Adrenal gland (tissue), 9 donors: ENCODE measurements at regions not wholly inside any gene's neighbourhood (a gene's known extent, or its start where the extent isn't known, plus 50 kb on each side); places are given as distances from the start of the nearest gene placed in this dataset.

Experiments used
- DNase-seq, 7 donors: peaks; one replicate each; pipeline ENCODE4 v3.0.0-alpha.2; 2019 to 2020
- H3K27ac ChIP-seq, 5 donors: fragments of 200-600 bp; sonication (generic) in 4 of 5; 1 replicate in 3 of 5; 2 replicates in 2 of 5; pipeline versions ENCODE4 v1.5.1 to v1.8.0; 2016 to 2020; ENCODE audit warnings: mild to moderate bottlenecking in 1 of 5
- H3K27me3 ChIP-seq: fragments of 200-600 bp; 2 replicates; pipeline ENCODE4 v1.8.0; 2021
- H3K36me3 ChIP-seq, 2 donors: fragments of 200-600 bp; replicated peaks in 1 of 2; 1 replicate in 1 of 2; 2 replicates in 1 of 2; pipeline versions ENCODE4 v1.5.1 to v1.8.0; 2018 to 2022
- H3K4me1 ChIP-seq, 2 donors: fragments of 200-600 bp; replicated peaks in 1 of 2; 1 replicate in 1 of 2; 2 replicates in 1 of 2; pipeline versions ENCODE4 v1.5.1 to v1.8.0; 2018 to 2021
- H3K4me3 ChIP-seq, 4 donors: fragments of 200-600 bp; sonication (generic) in 3 of 4; one replicate each; pipeline ENCODE4 v1.5.1; 2016 to 2018
- H3K9me3 ChIP-seq, 3 donors: fragments of 200-600 bp; sonication (generic) in 1 of 3; replicated peaks in 1 of 3; 1 replicate in 2 of 3; 2 replicates in 1 of 3; pipeline versions ENCODE4 v1.5.1 to v1.8.0; 2016 to 2021
- POLR2A ChIP-seq, 2 donors: fragments of 450-650 bp; IDR thresholded peaks; one replicate each; pipeline ENCODE4 v1.6.1; 2017; ENCODE audit warnings: antibody characterized with exemption in 2 of 2, mild to moderate bottlenecking in 2 of 2, moderate library complexity in 1 of 2
- WGBS, 4 donors: extraction: QIAGEN DNeasy Blood & Tissue Kit in 2 of 4; methylation state at CpG; one replicate each; pipeline versions ENCODE4 v1.1.5 to v1.1.7; 2013 to 2017; 5-methylcytosine and 5-hydroxymethylcytosine counted together
- intact Hi-C, 2 donors: fragments of 100-400 bp; cut with DNase I; formaldehyde crosslinking; loops; one replicate each; pipeline versions ENCODE4 v1.14.1 to v1.15.0; 2022 to 2023
- TF ChIP-seq, protein P1 (sequence below), 6 experiments: fragments of 450-650 bp in 4 of 6; fragments of 200-600 bp in 2 of 6; sonication (generic) in 1 of 6; IDR thresholded peaks; 1 replicate in 5 of 6; 2 replicates in 1 of 6; pipeline versions ENCODE4 v1.5.1 to v1.8.0; 2016 to 2021; ENCODE audit warnings: antibody characterized with exemption in 6 of 6, mild to moderate bottlenecking in 2 of 6, moderate library complexity in 1 of 6
- donor health status: healthy with polysubstance abuse.
- donor health status: Bipolar disorder and iron deficiency.
- donor health status: DM: yes; HTN: yes; CAD: no.
- donor health status: DM: no; HTN: no; CAD: no.
- donor health status: DM: no; HTN: no; CAD: no.

DNA sequence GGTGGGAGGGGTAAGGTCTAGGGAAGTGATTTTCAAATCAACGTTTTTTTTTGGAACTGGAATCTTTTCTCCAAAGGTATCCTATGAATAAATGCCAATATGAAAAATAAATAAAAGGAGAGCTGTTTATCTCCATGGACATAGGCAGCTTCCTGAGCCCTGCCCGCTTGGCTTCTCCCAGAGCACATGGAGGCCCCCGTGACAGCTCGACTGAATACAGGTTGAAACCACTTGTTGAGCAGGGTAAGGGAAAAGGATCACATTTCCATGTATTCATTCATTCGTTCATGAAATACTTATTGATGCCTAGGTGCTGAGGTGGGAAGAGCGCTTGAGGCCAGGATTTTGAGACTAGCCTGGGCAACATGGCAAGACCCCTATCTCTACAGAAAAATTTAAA, 64.8 kb downstream of the MARCHF4 start:
- no peak for DNase-seq

DNA sequence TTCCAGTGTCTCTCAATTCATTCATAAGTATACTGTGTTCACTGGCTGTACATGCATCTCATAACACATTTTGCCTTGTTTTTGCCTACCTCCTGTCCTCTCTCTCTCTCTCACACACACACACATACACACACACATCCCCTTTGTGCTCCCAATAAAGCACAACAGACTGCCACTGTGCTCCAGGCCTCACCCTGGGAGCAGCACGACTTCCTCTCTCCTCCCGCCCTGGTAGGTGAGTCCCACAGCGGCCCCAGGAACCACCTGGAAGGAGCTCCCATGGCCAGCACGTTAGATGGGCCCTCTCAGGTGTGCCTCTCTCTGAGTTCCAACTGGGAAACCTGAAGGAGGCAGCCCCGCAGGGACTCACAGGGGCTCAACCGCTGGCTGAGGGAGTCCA, 65.4 kb downstream of the MARCHF4 start:
- Histone ChIP-seq H3K27ac (no peak overlapping the region), H3K4me1 (peaks cover 0 to 7% of the 10 kb centered on the region in 2 donors), H3K9me3 (no peaks in the 10 kb centered on the region), H3K4me3 (no peak overlapping the region), H3K36me3 (no peaks in the 10 kb centered on the region), H3K27me3 (no peaks in the 10 kb centered on the region)
- TF ChIP-seq POLR2A (IDR thresholded peaks at IDR 0.05) = no peak
- intact Hi-C loops = no loop called here
- no peak for DNase-seq
- WGBS, 4 donors = 48 to 59% (median 57%) methylated on average over 5 to 6 of the region's 6 CpGs

More for the DNA sequence above, 64.8 kb downstream of the MARCHF4 start:
- TF ChIP-seq, protein P1, sequence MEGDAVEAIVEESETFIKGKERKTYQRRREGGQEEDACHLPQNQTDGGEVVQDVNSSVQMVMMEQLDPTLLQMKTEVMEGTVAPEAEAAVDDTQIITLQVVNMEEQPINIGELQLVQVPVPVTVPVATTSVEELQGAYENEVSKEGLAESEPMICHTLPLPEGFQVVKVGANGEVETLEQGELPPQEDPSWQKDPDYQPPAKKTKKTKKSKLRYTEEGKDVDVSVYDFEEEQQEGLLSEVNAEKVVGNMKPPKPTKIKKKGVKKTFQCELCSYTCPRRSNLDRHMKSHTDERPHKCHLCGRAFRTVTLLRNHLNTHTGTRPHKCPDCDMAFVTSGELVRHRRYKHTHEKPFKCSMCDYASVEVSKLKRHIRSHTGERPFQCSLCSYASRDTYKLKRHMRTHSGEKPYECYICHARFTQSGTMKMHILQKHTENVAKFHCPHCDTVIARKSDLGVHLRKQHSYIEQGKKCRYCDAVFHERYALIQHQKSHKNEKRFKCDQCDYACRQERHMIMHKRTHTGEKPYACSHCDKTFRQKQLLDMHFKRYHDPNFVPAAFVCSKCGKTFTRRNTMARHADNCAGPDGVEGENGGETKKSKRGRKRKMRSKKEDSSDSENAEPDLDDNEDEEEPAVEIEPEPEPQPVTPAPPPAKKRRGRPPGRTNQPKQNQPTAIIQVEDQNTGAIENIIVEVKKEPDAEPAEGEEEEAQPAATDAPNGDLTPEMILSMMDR (IDR thresholded peaks at IDR 0.05) = no peak
- TF ChIP-seq POLR2A (IDR thresholded peaks at IDR 0.05) = no peak
- no peaks in the 10 kb centered on the region for H3K27me3 ChIP-seq
- intact Hi-C loops = no loop called here
- no peak overlapping the region for H3K27ac ChIP-seq
- H3K4me3 ChIP-seq = no peak overlapping the region
- WGBS, 4 donors = 68 to 82% (median 70%) methylated on average over 6 of the region's 6 CpGs
- peaks cover 0 to 7% of the 10 kb centered on the region in 2 donors for H3K4me1 ChIP-seq
- no peaks in the 10 kb centered on the region for H3K9me3 ChIP-seq
- no peaks in the 10 kb centered on the region for H3K36me3 ChIP-seq

DNA sequence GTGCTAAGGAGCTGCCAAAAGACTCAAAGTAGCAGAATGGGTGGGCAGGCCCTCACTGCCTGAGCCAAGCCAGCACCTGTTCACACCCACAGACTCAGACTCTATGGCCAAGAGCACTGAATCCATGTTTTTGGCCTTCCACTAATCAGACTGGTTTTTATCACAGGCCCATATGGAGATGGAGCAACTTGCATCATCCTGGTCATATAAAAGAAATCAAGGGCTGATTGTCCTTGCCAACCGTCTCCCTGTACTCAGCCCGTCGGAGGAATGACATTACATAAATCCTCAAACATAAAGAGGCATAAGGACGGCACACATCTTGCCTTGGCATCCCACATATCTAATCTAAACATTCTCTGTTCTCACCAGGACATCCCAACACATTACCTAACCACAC, 66.7 kb downstream of the MARCHF4 start:
- Histone ChIP-seq H3K4me3 (no peak overlapping the region), H3K4me1 (peaks cover 0 to 7% of the 10 kb centered on the region in 2 donors), H3K27ac (no peak overlapping the region), H3K9me3 (no peaks in the 10 kb centered on the region), H3K36me3 (no peaks in the 10 kb centered on the region), H3K27me3 (no peaks in the 10 kb centered on the region)
- 78 to 89% (median 87%) methylated on average over 4 of the region's 4 CpGs for WGBS, 4 donors
- intact Hi-C loops = no loop called here
- DNase-seq = no peak
- no peak for TF ChIP-seq POLR2A (IDR thresholded peaks at IDR 0.05)
- TF ChIP-seq, protein P1 (IDR thresholded peaks at IDR 0.05) = no peak

DNA sequence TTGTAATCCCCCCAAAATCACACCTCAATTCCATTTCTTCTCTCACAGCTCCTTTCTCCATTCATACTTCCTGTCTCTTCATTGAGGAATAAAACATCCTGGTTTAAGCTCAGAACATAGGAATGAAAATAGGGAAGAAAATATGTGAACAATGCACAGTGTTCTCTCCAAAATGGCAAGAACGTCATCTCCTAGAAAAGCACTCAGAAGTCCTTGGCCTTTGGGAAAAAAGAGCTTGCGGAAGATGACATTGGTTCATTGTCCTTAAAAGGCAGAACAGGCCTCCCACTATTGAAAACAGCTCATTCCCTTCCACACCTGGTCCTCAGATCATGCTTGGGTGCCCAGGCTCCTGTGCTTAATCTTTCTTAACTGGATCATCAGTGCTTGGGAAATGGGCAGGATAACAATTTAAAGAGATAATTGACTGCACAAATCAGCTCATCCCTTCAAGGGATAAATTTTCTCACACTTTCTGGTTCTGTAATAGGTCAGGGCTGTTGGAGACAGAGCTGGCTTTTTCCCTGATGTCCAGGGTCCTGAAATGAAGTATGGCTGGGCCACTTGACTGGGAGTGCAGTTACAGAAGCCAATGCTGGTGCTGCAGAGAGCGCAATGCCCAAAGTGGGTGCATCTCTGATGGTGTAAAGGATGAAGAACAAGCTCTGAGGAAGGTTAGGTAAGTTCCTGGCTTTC, 69.2 kb downstream of the MARCHF4 start:
- H3K36me3 ChIP-seq = no peaks in the 10 kb centered on the region
- DNase-seq = no peak
- intact Hi-C loops = no loop called here
- no peaks in the 10 kb centered on the region for H3K27me3 ChIP-seq
- TF ChIP-seq POLR2A (IDR thresholded peaks at IDR 0.05) = no peak
- TF ChIP-seq, protein P1 (IDR thresholded peaks at IDR 0.05) = no peak
- no peaks in the 10 kb centered on the region for H3K9me3 ChIP-seq
- H3K4me3 ChIP-seq = no peak overlapping the region
- 60 to 68% (median 64%) methylated on average over 3 of the region's 3 CpGs for WGBS, 4 donors
- peaks cover 0 to 7% of the 10 kb centered on the region in 2 donors for H3K4me1 ChIP-seq
- no peak overlapping the region for H3K27ac ChIP-seq

DNA sequence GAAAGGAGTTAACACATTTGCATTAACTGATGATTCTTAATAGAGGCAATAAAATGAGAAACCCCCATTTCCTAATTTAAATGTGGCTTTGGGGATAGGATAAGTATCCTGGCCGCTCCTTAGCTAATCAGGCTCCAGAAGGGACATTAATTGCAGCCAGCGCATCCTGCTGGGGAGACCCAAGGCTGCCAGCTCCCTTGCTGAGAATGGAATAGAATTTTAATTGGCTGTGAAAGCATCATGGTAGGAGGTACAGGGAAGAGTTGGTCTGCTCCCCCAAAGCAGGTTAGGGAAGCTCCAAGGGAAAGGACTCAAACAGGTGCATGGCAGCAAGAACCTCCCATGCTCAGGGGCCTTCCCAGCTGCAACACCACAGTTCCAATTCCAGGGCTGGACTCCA, 71.4 kb downstream of the MARCHF4 start:
- Histone ChIP-seq H3K27me3 (no peaks in the 10 kb centered on the region), H3K27ac (no peak overlapping the region), H3K36me3 (no peaks in the 10 kb centered on the region), H3K4me3 (no peak overlapping the region), H3K4me1 (peaks cover 0 to 7% of the 10 kb centered on the region in 2 donors), H3K9me3 (no peaks in the 10 kb centered on the region)
- intact Hi-C loops = no loop called here
- DNase-seq = no peak
- 89 to 93% (median 90%) methylated on average over 2 of the region's 2 CpGs for WGBS, 4 donors
- no peak for TF ChIP-seq POLR2A (IDR thresholded peaks at IDR 0.05)
- TF ChIP-seq, protein P1 (IDR thresholded peaks at IDR 0.05) = no peak
